Stimulated activated CD4-positive, alpha-beta T cell treated with anti-CD3 and anti-CD28 coated beads, Interleukin-15, amount 100 ng/mL, for 1 hour (primary cell): ENCODE measurements at regions not wholly inside any gene's neighbourhood (a gene's known extent, or its start where the extent isn't known, plus 50 kb on each side); places are given as distances from the start of the nearest gene placed in this dataset.

Experiments used
- DNase-seq, 2 donors: peaks; one replicate each; pipeline ENCODE4 v3.0.0-alpha.2; 2020; ENCODE audit warnings: low read depth in 1 of 2, low spot score in 1 of 2

- no peak for DNase-seq
These were observed 86.8 kb downstream of the SPRING1 start for GRCh38 chr12:116651089-116651488.

- no peak for DNase-seq
These were observed 87.2 kb downstream of the SPRING1 start for GRCh38 chr12:116650585-116651087.

GRCh38 chr12:116650062-116650461, 87.8 kb downstream of the SPRING1 start:
- DNase-seq, result no peak

GRCh38 chr12:116647813-116648212, 88.6 kb downstream of the MAP1LC3B2 start:
- no peak for DNase-seq

- no peak for DNase-seq
These were observed 87.7 kb downstream of the MAP1LC3B2 start for GRCh38 chr12:116646901-116647300.

- no peak for DNase-seq
These were observed 85.6 kb downstream of the MAP1LC3B2 start for GRCh38 chr12:116644806-116645205.

GRCh38 chr12:116642683-116643082, 83.5 kb downstream of the MAP1LC3B2 start:
- DNase-seq, result no peak

- DNase-seq, result no peak
These were observed 82.9 kb downstream of the MAP1LC3B2 start for GRCh38 chr12:116642106-116642505.

- no peak for DNase-seq
These were observed 81.1 kb downstream of the MAP1LC3B2 start for GRCh38 chr12:116640281-116640680.

GRCh38 chr12:116639765-116640164, 80.6 kb downstream of the MAP1LC3B2 start:
- DNase-seq, result no peak

GRCh38 chr12:116638376-116638775, 79.2 kb downstream of the MAP1LC3B2 start:
- DNase-seq, result no peak

- DNase-seq, result no peak
These were observed 78.5 kb downstream of the MAP1LC3B2 start for GRCh38 chr12:116637589-116638150.

- DNase-seq, result no peak
These were observed 77.7 kb downstream of the MAP1LC3B2 start for GRCh38 chr12:116636608-116637519.

GRCh38 chr12:116635487-116635886, 76.3 kb downstream of the MAP1LC3B2 start:
- DNase-seq, result no peak

- DNase-seq, result no peak
These were observed 74.3 kb downstream of the MAP1LC3B2 start for GRCh38 chr12:116633476-116633875.

- DNase-seq, result no peak
These were observed 72.4 kb downstream of the MAP1LC3B2 start for GRCh38 chr12:116631619-116632018.

GRCh38 chr12:116630762-116631161, 71.6 kb downstream of the MAP1LC3B2 start:
- DNase-seq, result no peak

GRCh38 chr12:116629480-116629879, 70.3 kb downstream of the MAP1LC3B2 start:
- no peak for DNase-seq

GRCh38 chr12:116628989-116629388, 69.8 kb downstream of the MAP1LC3B2 start:
- no peak for DNase-seq

GRCh38 chr12:116628450-116628793, 69.2 kb downstream of the MAP1LC3B2 start:
- DNase-seq, result no peak
